CD8-positive, alpha-beta memory T cell (primary cell): ENCODE measurements at regions not wholly inside any gene's neighbourhood (a gene's known extent, or its start where the extent isn't known, plus 50 kb on each side); places are given as distances from the start of the nearest gene placed in this dataset.

Source experiments
- CTCF ChIA-PET: fragments of 350-600 bp; sonication (Branson Sonifier 250); formaldehyde crosslinking; loops from one replicate; lab custom pipeline; 2021; ENCODE audit warnings: antibody characterized with exemption; lab: Charles Lee
- POLR2A ChIA-PET: fragments of 350-600 bp; sonication (Branson Sonifier 250); formaldehyde crosslinking; loops from one replicate; lab custom pipeline; 2021; ENCODE audit warnings: antibody characterized with exemption; lab: Charles Lee
- DNase-seq, 5 donors: peaks; one replicate each; pipeline versions ENCODE4 v3.0.0 to v3.0.0-alpha.2; 2020 to 2022; ENCODE audit warnings: mixed read lengths in 1 of 5
- H3K27ac ChIP-seq: one replicate; pipeline ENCODE4 v1.7.0; 2013; ENCODE audit warnings: low read depth, mild to moderate bottlenecking, low read length, moderate library complexity
- H3K27me3 ChIP-seq: 2 replicates; pipeline ENCODE4 v1.7.0; 2013; ENCODE audit warnings: low read length, mild to moderate bottlenecking; ENCODE audit not compliant: insufficient read depth, poor library complexity, severe bottlenecking
- H3K36me3 ChIP-seq: 2 replicates; pipeline ENCODE4 v1.7.0; 2013; ENCODE audit warnings: mild to moderate bottlenecking, low read length, moderate library complexity; ENCODE audit not compliant: insufficient read depth
- H3K4me1 ChIP-seq: 2 replicates; pipeline ENCODE4 v1.7.0; 2013; ENCODE audit warnings: mild to moderate bottlenecking, low read length, moderate library complexity; ENCODE audit not compliant: insufficient read depth
- H3K4me3 ChIP-seq: 2 replicates; pipeline ENCODE4 v1.7.0; 2013; ENCODE audit warnings: mild to moderate bottlenecking, low read length
- H3K9me3 ChIP-seq: 2 replicates; pipeline ENCODE4 v1.7.0; 2013; ENCODE audit warnings: mild to moderate bottlenecking, low read length
- H3K27ac Mint-ChIP-seq, 8 donors: one replicate each; pipeline ENCODE4 v1.8.0; 2020 to 2021; ENCODE audit warnings: mixed read lengths in 8 of 8, mild to moderate bottlenecking in 6 of 8, inconsistent platforms in 3 of 8, moderate library complexity in 3 of 8
- H3K27me3 Mint-ChIP-seq, 2 donors: one replicate each; pipeline ENCODE4 v1.8.0; 2020 to 2021; ENCODE audit warnings: mixed read lengths in 2 of 2, mild to moderate bottlenecking in 1 of 2, moderate library complexity in 1 of 2
- H3K36me3 Mint-ChIP-seq, 3 donors: one replicate each; pipeline ENCODE4 v1.8.0; 2020 to 2021; ENCODE audit warnings: mixed read lengths in 3 of 3, inconsistent platforms in 1 of 3, mild to moderate bottlenecking in 1 of 3
- H3K4me1 Mint-ChIP-seq, 3 donors: one replicate each; pipeline ENCODE4 v1.8.0; 2020 to 2021; ENCODE audit warnings: mixed read lengths in 3 of 3, inconsistent platforms in 1 of 3, mild to moderate bottlenecking in 1 of 3
- H3K4me3 Mint-ChIP-seq, 7 donors: one replicate each; pipeline ENCODE4 v1.8.0; 2020 to 2021; ENCODE audit warnings: mixed read lengths in 7 of 7, mild to moderate bottlenecking in 6 of 7, moderate library complexity in 4 of 7, inconsistent platforms in 2 of 7
- H3K9me3 Mint-ChIP-seq, 5 donors: one replicate each; pipeline ENCODE4 v1.8.0; 2020 to 2022; ENCODE audit warnings: mixed read lengths in 5 of 5, mild to moderate bottlenecking in 3 of 5, moderate library complexity in 2 of 5, inconsistent platforms in 1 of 5

GRCh38 chr2:164134336-164134735, 398.5 kb upstream of the FIGN start:
- Mint-ChIP-seq H3K9me3 (peaks cover 2 to 36% (median 4%) of the 10 kb centered on the region in 5 donors), H3K4me3 (no peak overlapping the region), H3K27me3 (no peaks in the 10 kb centered on the region), H3K27ac (no peak overlapping the region), H3K36me3 (peaks cover 0 to 1% (median 0%) of the 10 kb centered on the region in 3 donors), H3K4me1 (no peaks in the 10 kb centered on the region)
- H3K4me3 ChIP-seq, result no peak overlapping the region
- no peak overlapping the region for H3K27ac ChIP-seq
- H3K27me3 ChIP-seq, result no peaks in the 10 kb centered on the region
- DNase-seq, result no peak
- ChIA-PET POLR2A (no interaction called here), CTCF (no interaction called here)
- no peaks in the 10 kb centered on the region for H3K4me1 ChIP-seq
- no peaks in the 10 kb centered on the region for H3K36me3 ChIP-seq
- no peaks in the 10 kb centered on the region for H3K9me3 ChIP-seq

- H3K9me3 ChIP-seq, result no peaks in the 10 kb centered on the region
- no peak overlapping the region for H3K27ac ChIP-seq
- Mint-ChIP-seq H3K4me3 (no peak overlapping the region), H3K27ac (no peak overlapping the region), H3K36me3 (no peaks in the 10 kb centered on the region), H3K9me3 (peaks cover 2 to 24% (median 5%) of the 10 kb centered on the region in 5 donors), H3K27me3 (no peaks in the 10 kb centered on the region), H3K4me1 (no peaks in the 10 kb centered on the region)
- ChIA-PET POLR2A (no interaction called here), CTCF (no interaction called here)
- no peak for DNase-seq
- no peaks in the 10 kb centered on the region for H3K4me1 ChIP-seq
- no peaks in the 10 kb centered on the region for H3K36me3 ChIP-seq
- no peaks in the 10 kb centered on the region for H3K27me3 ChIP-seq
- H3K4me3 ChIP-seq, result no peak overlapping the region
Observed at GRCh38 chr2:164127971-164128527, 392.2 kb upstream of the FIGN start.

GRCh38 chr2:164126960-164127660, 391.3 kb upstream of the FIGN start:
- CTCF ChIA-PET, result no interaction called here
- no peaks in the 10 kb centered on the region for H3K27me3 ChIP-seq
- no peaks in the 10 kb centered on the region for H3K4me1 ChIP-seq
- H3K27ac ChIP-seq, result no peak overlapping the region
- Mint-ChIP-seq H3K27ac (no peak overlapping the region), H3K4me3 (no peak overlapping the region), H3K4me1 (no peaks in the 10 kb centered on the region), H3K36me3 (no peaks in the 10 kb centered on the region), H3K9me3 (peaks cover 1 to 19% (median 4%) of the 10 kb centered on the region in 5 donors), H3K27me3 (no peaks in the 10 kb centered on the region)
- POLR2A ChIA-PET, result no interaction called here
- no peak for DNase-seq
- no peaks in the 10 kb centered on the region for H3K9me3 ChIP-seq
- no peak overlapping the region for H3K4me3 ChIP-seq
- no peaks in the 10 kb centered on the region for H3K36me3 ChIP-seq

- no peaks in the 10 kb centered on the region for H3K4me1 Mint-ChIP-seq
- H3K9me3 Mint-ChIP-seq, result peaks cover 0 to 24% (median 4%) of the 10 kb centered on the region in 5 donors
- ChIA-PET POLR2A (no interaction called here), CTCF (no interaction called here)
- H3K27ac Mint-ChIP-seq, result no peak overlapping the region
- no peak for DNase-seq
- H3K36me3 Mint-ChIP-seq, result no peaks in the 10 kb centered on the region
- H3K9me3 ChIP-seq, result no peaks in the 10 kb centered on the region
- no peak overlapping the region for H3K4me3 Mint-ChIP-seq
- no peak overlapping the region for H3K4me3 ChIP-seq
- H3K4me1 ChIP-seq, result no peaks in the 10 kb centered on the region
- H3K27me3 ChIP-seq, result no peaks in the 10 kb centered on the region
- no peak overlapping the region for H3K27ac ChIP-seq
- no peaks in the 10 kb centered on the region for H3K27me3 Mint-ChIP-seq
- no peaks in the 10 kb centered on the region for H3K36me3 ChIP-seq
Observed at GRCh38 chr2:164115806-164116205, 380.0 kb upstream of the FIGN start.

GRCh38 chr2:164114937-164115336, 379.1 kb upstream of the FIGN start:
- Histone ChIP-seq H3K4me1 (no peaks in the 10 kb centered on the region), H3K4me3 (no peak overlapping the region), H3K36me3 (no peaks in the 10 kb centered on the region), H3K27me3 (no peaks in the 10 kb centered on the region), H3K27ac (no peak overlapping the region), H3K9me3 (no peaks in the 10 kb centered on the region)
- ChIA-PET POLR2A (no interaction called here), CTCF (no interaction called here)
- Mint-ChIP-seq H3K36me3 (no peaks in the 10 kb centered on the region), H3K27ac (no peak overlapping the region), H3K27me3 (no peaks in the 10 kb centered on the region), H3K4me3 (no peak overlapping the region), H3K9me3 (peaks cover 0 to 24% (median 2%) of the 10 kb centered on the region in 5 donors), H3K4me1 (no peaks in the 10 kb centered on the region)
- no peak for DNase-seq

GRCh38 chr2:164112105-164112504, 376.3 kb upstream of the FIGN start:
- H3K36me3 Mint-ChIP-seq, result no peaks in the 10 kb centered on the region
- H3K9me3 Mint-ChIP-seq, result peaks cover 0 to 11% (median 5%) of the 10 kb centered on the region in 5 donors
- H3K36me3 ChIP-seq, result no peaks in the 10 kb centered on the region
- H3K4me3 Mint-ChIP-seq, result no peak overlapping the region
- ChIA-PET POLR2A (no interaction called here), CTCF (no interaction called here)
- no peaks in the 10 kb centered on the region for H3K27me3 ChIP-seq
- no peak overlapping the region for H3K27ac Mint-ChIP-seq
- no peaks in the 10 kb centered on the region for H3K27me3 Mint-ChIP-seq
- no peak overlapping the region for H3K4me3 ChIP-seq
- H3K27ac ChIP-seq, result no peak overlapping the region
- no peak for DNase-seq
- H3K4me1 ChIP-seq, result no peaks in the 10 kb centered on the region
- H3K4me1 Mint-ChIP-seq, result no peaks in the 10 kb centered on the region
- no peaks in the 10 kb centered on the region for H3K9me3 ChIP-seq

- Histone ChIP-seq H3K4me1 (no peaks in the 10 kb centered on the region), H3K27me3 (no peaks in the 10 kb centered on the region), H3K4me3 (no peak overlapping the region), H3K9me3 (no peaks in the 10 kb centered on the region), H3K27ac (no peak overlapping the region), H3K36me3 (no peaks in the 10 kb centered on the region)
- H3K4me1 Mint-ChIP-seq, result no peaks in the 10 kb centered on the region
- H3K27me3 Mint-ChIP-seq, result no peaks in the 10 kb centered on the region
- H3K4me3 Mint-ChIP-seq, result no peak overlapping the region
- H3K9me3 Mint-ChIP-seq, result peaks cover 2 to 21% (median 7%) of the 10 kb centered on the region in 5 donors
- ChIA-PET POLR2A (no interaction called here), CTCF (no interaction called here)
- H3K27ac Mint-ChIP-seq, result no peak overlapping the region
- H3K36me3 Mint-ChIP-seq, result no peaks in the 10 kb centered on the region
- no peak for DNase-seq
Observed at GRCh38 chr2:164110515-164110914, 374.7 kb upstream of the FIGN start.

GRCh38 chr2:164109006-164109405, 373.2 kb upstream of the FIGN start:
- ChIA-PET CTCF (no interaction called here), POLR2A (no interaction called here)
- Mint-ChIP-seq H3K36me3 (no peaks in the 10 kb centered on the region), H3K27me3 (no peaks in the 10 kb centered on the region), H3K4me1 (no peaks in the 10 kb centered on the region), H3K4me3 (no peak overlapping the region), H3K9me3 (peaks cover 4 to 28% (median 13%) of the 10 kb centered on the region in 5 donors), H3K27ac (no peak overlapping the region)
- DNase-seq, result no peak
- H3K4me3 ChIP-seq, result no peak overlapping the region
- no peaks in the 10 kb centered on the region for H3K4me1 ChIP-seq
- H3K9me3 ChIP-seq, result no peaks in the 10 kb centered on the region
- H3K27me3 ChIP-seq, result no peaks in the 10 kb centered on the region
- no peak overlapping the region for H3K27ac ChIP-seq
- H3K36me3 ChIP-seq, result no peaks in the 10 kb centered on the region
